ENCODE measurements at regions not wholly inside any gene's neighbourhood (a gene's known extent, or its start where the extent isn't known, plus 50 kb on each side); places are given as distances from the start of the nearest gene placed in this dataset.
"Not testable (repeated sequence)": the region's sequence is repeated elsewhere in the genome, so short reads cannot be mapped to it uniquely, and the experiment has no call there.

DNA sequence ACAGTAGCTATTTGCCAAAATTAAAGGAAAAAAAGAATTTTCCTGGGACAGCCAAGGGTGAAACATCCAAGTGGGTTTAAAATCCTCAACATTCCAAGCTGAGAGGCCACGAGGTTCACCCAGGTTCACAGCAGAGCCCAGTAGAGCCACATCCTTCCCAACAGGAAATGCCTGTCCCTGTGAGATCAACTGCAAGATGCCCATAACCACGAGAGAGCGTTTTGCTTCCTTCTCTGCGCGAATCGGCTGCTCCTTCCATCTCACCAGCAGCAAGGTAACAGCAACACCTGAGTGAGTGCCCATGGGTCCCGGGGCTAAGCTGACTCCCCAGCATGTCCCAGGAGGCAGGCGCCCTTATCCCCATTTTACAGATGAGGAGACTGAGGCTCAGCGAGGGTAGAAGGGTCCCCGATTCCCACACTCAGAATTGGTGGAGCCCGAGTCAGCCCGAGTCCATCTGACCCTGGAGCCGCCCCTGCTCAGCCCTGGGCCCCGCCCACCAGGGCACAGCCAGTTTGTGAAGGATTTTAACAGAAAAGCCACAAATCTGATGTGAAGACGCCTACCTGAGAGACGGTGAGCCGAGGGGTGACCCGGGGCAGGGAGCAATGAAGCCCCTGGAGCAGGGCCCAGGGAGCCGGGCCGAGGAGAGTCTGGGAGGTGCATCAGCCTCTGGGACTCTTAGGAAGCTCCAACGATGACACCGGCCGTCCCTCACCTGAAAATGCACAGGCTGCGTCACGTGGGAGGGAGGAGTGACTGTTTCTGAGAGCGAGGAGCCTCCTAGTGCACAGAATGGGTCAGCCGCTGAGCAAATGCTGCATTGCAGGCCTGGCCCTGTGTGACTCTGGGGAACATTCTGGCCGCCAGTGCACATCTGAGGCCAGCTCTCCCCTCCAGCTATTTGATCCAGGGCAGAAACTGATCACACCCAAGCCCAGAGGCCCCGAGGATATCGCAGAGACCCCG, 236.9 kb upstream of the SFSWAP start:
- DNase-seq: no peak

DNA sequence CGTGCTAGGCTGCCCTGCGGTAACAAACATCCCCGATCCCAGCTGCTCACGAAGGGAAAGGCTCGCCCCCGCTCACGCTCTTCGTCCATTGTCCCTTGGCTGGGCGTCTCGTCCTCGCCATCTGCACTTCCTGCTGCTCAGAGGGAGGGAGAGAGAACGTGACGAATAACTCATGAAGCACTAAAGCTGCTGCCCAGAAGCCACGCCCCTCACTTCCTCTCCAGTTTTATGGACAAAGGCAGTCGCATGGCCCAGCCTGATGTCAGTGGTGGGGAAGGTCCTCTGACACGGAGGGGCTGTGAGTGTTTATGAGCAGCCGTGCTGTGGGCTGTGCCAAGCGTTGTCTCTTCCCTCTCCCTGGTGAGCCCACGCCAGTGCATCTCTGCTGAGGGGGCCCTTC, 235.9 kb upstream of the SFSWAP start:
- not testable (repeated sequence) for DNase-seq

DNA sequence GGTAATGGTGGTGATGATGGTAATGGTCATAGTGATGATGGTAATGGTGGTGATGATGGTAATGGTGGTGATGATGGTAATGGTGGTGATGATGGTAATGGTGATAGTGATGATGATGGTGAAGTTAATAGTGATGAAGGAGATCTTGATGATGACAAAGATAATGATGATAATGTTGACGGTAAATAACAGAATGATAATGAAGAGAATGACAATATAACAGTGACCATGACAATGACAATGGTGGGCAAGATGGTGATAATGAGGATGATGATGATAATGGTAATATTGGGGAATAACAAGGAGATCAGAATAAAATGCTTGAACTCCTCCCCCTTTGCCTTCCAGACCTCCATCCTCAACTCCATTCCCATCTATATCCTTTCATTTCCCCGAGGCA, 233.3 kb upstream of the SFSWAP start:
- DNase-seq: no peak

DNA sequence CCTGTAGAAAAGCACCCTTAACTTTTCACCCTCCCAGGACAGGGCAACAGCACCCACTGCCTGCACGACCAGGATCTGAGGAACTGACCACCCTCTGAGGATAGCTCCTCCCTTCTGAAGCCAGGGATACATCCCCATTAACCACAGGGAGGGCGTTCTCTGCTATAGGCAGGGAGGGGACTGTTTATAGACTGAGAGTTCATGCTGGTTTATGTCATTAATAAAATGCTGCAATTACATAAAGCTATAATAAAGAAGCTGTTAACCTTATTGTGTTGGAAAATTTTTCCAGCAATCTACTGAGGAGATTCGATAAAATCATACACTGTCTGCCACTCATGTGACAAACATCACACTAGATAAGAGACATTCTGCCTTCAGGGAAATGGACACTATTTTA, 232.4 kb upstream of the SFSWAP start:
- no peak for DNase-seq

DNA sequence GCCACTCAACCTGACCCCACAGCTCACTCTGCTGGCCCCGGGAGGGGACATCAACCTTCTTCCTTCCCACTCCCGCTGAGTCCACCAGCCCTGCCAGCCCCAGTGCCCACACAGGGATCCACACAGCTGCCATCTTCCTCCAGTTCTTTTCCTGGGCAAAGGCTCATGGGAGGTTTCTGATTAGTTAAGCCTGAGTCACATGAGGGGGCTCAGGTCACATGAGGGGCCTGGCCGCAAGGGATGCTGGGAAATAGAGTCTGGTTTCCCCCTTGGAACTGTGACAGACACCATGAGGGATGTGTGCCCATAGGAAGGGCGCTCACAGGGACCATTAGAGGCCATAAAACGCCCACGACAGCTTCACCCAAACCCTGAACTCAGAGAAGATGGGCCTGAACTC, 228.7 kb upstream of the SFSWAP start:
- no peak for DNase-seq

DNA sequence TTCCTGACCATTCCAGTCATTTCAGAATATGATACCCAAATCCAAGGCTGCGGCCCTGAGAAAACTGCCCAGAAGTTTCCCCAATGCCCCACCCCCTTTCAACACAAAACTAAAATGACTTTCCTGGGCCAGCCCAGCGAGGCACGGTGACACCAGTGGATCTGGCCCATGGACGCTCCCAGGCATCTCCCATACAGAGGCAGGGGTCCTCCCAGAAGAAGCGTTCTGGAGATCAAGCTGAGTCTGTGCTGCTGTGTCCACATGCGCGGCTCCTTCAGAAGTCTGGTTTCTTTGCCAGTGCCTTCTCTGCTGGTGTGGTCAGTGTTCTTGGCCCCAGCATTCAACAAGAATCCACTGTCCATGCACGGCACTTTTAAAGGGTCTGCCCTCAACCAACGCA, 228.2 kb upstream of the SFSWAP start:
- DNase-seq: no peak

DNA sequence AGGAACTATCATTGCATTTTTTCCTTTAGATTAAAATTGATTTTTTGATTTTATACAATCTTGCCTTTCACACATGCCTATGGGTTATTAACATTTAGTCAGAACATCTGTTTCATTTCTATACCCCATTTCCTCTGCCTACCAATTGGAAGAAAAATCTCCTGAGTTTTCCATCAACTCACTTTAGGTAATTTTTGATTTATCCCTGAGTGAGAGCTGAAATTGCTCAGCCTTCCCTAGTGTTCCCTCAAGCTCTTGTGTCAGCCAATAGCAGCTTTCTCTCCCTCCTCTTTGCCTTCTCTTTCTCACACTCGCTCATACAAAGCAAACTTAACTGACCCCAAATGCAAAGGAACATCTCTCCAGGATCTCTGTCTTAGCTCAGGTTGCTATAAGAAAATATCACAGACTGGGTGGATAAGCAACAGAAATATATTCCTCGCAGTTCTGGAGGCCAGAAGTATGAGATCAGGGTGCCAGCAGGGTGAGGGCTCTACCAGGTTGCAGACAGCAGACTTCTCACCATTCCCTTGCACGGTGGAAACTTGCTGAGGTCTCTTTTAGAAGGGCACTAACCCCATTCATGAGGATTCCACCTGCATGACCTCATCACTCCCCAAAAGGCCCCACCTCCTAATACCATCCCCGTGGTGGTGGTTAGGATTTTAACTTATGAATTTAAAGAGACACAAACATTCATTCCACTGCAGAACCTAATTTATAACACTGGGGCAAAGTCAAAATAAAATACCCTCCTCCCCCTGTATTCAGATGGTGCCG, 224.2 kb upstream of the SFSWAP start:
- DNase-seq: no peak

DNA sequence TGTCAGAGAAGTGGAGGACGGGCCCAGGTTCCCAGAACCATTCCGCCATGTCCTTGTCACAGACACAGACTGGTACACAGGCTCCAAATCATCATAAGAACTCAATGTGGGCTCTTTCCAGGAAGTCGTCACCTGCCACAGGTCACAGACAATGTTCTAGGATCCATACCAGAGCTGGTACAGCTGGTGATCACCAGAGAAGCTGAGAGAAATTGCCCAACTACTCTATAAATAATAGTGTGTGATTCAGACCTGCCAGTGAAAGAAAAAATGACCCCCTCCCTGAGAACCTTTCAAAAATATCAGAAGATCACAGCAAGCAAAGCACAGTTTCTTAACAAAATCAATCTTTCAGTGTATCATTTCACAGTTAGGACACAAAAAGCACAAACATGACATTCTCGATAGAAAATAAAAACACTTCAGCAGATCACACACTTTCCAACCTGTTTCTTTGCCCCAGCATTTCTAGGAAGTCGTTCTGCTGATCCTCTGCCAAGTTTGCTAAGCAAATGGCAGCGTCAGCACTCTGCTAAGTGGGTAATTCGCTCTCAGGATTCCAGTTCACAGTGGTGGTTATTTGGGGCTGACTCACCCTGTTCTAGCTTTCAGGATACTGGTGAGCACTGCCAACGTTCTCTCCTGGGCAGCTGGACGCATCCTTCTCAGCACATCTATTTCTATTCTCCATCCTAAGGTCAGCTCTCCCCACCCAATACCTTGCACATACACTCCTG, 223.3 kb upstream of the SFSWAP start:
- no peak for DNase-seq

DNA sequence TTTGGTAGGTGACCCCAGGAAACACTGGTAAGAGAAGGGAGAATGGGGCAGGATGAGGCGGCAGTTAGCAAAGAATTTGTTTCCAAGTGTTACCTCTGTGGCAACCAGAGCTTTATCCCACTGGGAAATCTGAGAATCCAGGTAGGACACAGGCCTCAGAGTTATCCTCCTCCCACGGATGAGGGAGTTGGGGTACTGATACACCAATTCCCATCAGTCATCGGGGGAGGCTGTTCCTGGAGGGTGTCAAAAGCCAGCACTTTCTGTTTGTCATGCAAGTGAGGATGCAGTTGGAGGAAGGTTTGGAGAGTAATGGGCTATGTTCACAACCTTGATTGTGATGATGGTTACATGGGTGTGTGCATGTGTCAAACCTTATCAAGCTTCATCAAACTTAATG, 221.2 kb upstream of the SFSWAP start:
- DNase-seq: no peak

DNA sequence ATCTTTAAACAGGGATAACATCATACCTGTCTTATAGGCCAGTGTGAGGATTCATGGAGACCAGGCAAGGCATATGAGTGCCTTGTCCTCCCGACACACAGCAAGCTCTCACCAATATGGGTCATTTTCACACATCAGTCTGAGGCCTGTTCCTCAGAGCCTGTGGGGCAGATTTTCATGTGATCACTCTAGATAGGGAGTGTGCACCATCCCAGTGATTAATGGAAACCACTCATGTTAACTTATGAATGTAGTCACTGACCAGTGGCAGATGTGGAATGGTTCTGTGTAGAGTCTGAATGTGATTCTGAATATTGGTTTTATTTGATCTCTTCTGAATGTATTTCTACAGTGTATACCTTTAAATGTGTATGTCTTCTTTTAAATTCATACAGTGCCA, 219.7 kb upstream of the SFSWAP start:
- DNase-seq: no peak

DNA sequence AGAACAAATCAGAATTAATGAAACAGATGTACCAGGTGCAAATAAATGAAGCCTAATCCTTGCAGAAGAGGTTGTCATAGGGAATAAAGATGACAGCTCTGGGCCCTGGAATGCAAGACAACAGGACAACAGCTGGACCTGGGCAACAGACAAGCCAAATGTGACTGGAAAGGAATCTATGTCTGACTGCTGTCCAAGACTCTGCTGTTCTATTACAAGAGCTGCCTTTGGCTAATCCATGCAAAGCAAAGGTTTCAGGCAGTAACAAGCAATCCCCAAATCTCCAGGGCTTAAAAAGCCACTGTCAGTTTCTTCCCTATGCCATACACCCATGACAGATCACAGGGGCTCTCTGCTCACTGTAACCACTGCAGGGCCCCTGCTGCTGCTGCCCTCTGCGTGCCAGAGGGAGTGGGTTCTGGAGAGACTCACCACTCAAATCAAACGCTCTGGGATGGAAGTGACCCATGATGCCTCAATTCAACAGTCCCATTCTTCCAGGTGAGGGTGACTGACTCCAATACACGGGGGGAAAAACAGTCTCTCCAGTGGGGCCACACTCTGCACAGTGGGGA, 218.9 kb upstream of the SFSWAP start:
- peak; percentile 36 for DNase-seq

DNA sequence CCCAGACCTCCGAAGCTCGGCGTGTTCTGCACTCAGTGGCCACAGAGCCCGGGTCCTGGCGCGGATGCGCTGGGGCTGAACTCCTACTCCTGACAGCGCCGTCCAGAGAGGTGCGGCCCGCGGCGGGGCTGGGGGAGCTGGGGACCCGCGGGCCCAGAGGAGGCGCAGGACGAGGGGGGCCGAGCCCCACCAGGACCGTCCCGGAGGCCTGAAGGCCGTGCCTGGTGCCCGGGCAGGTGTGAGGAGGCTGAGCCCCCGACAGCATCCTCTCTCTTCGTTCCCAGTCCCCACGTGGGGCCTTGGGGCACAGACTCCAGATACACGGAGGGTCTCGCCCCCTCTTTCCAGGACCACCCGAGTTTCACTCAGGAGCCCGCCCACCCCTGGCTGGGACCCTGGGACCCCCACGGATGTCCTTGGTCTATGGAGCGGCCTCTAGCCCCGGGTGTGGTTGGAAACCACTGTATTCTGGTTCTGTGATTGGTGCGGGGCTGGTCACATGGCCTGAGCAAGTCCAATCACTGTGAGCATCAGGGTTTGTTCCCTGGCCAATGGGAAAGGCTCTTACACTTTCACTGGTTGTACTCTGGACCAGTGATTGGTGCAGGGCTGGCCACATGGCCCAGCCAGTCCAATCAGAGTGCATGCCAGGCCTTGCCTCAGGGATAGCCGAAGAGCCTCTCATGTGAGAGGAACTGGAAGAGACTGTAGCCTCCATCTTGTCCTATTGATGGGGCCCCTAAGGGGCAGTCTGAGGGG, 217.6 kb upstream of the SFSWAP start:
- no peak for DNase-seq

DNA sequence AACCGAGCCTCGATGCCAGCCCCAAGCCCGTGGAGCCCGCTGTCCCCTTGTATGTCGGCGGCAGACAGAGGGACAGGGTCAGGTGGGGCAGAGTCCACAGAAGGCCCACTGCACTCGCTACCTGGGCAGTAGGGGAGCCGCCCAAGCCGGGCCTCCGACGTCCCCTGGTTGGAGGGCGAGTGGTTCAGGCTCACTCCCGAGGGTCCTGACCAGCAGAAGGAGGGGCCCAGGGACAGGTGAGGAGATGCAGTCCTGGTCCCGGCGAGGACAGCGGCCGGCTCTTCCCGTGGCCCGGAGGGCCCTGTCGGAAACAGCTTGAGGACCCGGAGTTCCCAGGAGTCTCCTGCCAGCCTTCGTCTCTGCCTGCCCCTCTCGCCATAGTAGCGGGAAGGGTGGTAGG, 216.7 kb upstream of the SFSWAP start:
- no peak for DNase-seq

DNA sequence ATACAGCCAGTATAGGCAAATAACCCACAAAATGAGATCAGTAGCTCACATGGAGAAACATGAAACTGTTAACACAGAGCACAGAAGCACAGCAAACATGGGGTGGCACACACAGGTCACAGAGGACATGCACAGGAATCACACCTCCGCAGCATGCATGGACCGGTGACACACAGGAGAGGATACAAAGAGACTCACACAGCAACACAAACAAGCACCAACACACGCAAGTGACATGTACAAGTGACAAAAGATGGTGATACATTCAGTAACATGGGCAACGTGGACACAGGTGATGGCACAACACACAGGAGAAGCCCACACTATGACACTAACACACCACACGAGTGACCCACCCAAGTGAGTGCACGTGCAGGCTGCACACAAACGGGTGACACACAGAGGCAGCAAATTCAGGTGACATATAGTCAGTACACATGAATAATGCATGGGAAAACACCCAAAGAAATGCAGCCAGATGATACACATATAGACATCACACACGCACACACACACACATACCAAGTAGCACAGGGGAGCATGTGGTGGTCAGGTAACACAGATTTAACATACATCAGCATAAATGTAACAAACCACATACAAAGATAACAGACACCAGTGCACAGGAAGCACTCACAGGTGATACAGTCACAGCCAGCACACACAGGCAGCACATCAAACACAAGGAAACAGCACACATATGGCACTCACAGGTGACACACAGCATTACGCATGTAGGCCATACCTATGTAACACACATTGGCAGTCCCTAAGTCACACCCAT, 216.0 kb upstream of the SFSWAP start:
- DNase-seq: no peak

DNA sequence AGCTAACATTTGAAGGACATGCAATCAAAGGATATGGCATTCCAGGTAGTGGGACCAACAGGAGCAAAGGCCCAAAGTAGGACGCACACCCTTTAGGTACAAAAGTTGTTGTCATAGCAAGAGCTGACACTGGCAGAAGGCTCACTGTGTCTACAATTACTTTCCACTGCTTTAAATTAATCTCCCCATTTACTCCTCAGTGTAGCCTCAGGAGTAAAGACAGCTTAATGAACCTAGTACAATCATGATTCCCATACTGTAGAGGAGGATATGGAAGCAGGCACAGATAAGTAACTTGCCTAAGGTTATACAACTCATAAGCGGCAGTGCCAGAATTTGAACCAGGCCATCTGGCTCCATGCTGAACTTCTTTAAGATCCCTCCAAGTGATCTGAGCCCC, 212.9 kb upstream of the SFSWAP start:
- no peak for DNase-seq

DNA sequence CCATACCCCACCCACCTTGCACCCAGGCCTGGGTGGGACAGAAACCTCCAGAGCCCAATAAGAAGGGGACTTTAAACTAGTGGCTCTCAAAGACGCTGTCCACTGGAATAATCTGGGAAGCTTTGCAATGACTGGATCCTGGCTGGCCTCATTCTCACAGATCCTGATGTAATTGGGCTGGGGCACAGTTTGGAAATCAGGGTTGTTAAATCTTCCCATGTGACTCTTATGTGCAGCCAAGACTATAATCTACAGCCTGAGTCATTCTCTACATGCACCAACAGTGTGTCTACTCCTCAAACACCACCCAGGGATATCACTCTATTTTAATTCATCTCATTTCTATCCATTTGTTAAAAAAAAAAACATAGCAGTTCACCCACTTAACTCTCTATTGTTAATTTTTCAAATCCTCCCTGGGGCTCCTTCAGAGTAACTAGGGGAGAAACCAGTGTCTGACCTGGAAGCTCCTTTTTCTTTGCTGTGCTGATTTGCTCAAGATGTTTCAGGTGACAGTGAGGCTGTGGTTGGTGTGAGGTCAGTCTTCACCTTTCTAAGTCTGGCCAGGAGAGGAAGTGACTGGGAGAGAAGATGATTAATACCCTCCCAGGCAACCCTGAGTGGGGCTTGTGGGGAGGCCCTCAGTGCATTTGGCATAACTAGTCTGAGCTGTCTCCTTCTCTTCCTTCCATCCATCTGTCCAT, 211.6 kb upstream of the SFSWAP start:
- DNase-seq: no peak

DNA sequence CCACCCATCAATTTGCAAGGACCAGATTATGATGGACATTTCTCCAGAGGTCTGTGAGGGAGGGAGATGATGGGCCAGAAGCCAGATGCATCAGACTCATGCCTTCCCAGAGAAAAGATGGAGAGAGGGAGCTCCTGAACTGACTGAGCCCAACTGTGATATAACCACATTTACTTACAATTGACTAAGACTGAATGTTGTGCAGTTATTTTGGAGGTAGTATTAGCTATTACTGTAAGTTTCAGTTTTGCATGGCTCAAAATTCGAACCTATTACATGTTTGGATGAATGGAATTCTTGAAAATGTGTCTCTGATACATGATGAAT, 211.1 kb upstream of the SFSWAP start:
- no peak for DNase-seq

DNA sequence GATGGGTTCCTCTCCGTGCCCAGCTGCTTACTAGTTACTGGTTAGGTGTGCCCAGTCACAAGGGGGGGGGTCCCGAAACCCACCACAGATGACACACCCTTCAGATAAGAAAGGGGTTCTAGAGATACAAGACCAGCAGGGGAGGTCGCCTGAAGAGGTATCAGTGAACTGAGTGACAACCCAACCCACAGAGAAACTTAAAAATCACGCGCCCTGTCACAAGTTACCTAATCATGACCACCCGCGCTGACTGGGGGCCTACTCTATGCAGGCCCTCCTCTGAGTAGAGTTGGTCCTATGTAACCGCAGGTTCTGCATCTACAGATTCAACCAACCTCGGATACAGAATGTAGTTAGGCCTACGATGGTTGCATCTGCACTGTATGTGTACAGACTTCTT, 210.3 kb upstream of the SFSWAP start:
- no peak for DNase-seq

DNA sequence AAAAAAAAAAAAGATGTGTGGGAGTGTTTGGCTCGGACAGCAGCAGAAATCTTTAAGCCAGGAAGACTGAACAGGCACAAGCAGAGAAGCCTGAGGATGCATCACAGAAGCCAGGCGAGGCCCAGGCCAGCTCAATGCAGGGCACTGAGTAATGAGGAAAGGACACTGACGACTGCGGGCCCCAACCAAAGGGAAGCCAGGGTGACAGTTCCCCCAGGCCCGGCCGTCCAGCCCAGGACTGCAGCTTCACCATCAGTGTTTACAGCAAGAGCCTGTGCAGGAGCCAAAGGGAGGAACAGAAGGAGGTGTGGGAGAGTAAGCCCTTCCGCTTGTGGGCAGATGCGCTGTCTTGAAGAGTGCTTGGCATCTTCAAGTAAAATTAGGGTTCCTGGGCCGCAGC, 205.3 kb upstream of the SFSWAP start:
- DNase-seq: no peak

DNA sequence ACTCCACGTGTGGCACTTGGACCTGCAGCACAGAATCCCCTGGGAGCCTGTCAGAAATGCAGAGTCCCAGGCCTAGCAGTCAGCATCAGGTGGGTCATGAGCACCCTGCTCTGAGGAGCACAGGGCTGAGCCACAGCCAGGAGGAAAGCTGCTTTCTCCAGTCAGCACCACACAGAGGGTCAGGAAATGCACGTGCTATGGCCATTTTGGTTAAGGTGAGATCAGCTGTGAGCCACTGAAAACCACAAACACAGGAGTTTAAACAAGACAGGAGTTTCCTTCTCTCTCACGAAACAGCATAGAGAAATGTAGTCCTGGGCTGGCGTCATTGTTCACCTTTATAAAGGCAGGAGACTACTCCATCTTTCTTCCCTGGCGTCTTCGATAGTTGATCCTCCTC, 204.5 kb upstream of the SFSWAP start:
- DNase-seq: no peak
